ENCODE measurements at regions not wholly inside any gene's neighbourhood (a gene's known extent, or its start where the extent isn't known, plus 50 kb on each side); places are given as distances from the start of the nearest gene placed in this dataset.

GRCh38 chr3:67176396-67176795 is 178.3 kb downstream of the KBTBD8 start:
- TF ChIP-seq CTCF (IDR thresholded peaks at IDR 0.05; ENCODE audit: control insufficient read depth, extremely low read depth, insufficient read depth), result no peak
- H3K4me3 ChIP-seq (ENCODE audit: low read depth, low read length), result no peak overlapping the region
- DNase-seq (ENCODE audit: low read depth), result peak; percentile 30

- no peak for TF ChIP-seq CTCF (IDR thresholded peaks at IDR 0.05; ENCODE audit: control insufficient read depth, extremely low read depth, insufficient read depth)
- no peak overlapping the region for H3K4me3 ChIP-seq (ENCODE audit: low read depth, low read length)
- DNase-seq (ENCODE audit: low read depth), result no peak
Observed at GRCh38 chr3:67192466-67192865, 194.4 kb downstream of the KBTBD8 start.

- DNase-seq (ENCODE audit: low read depth), result no peak
- no peak for TF ChIP-seq CTCF (IDR thresholded peaks at IDR 0.05; ENCODE audit: control insufficient read depth, extremely low read depth, insufficient read depth)
- no peak overlapping the region for H3K4me3 ChIP-seq (ENCODE audit: low read depth, low read length)
Observed at GRCh38 chr3:67196677-67197076, 198.6 kb downstream of the KBTBD8 start.

GRCh38 chr3:67198374-67198773 is 200.3 kb downstream of the KBTBD8 start:
- TF ChIP-seq CTCF (IDR thresholded peaks at IDR 0.05; ENCODE audit: control insufficient read depth, extremely low read depth, insufficient read depth), result no peak
- no peak for DNase-seq (ENCODE audit: low read depth)
- no peak overlapping the region for H3K4me3 ChIP-seq (ENCODE audit: low read depth, low read length)

GRCh38 chr3:67200618-67201017 is 202.5 kb downstream of the KBTBD8 start:
- H3K4me3 ChIP-seq (ENCODE audit: low read depth, low read length), result no peak overlapping the region
- no peak for DNase-seq (ENCODE audit: low read depth)
- TF ChIP-seq CTCF (IDR thresholded peaks at IDR 0.05; ENCODE audit: control insufficient read depth, extremely low read depth, insufficient read depth), result no peak

- TF ChIP-seq CTCF (IDR thresholded peaks at IDR 0.05; ENCODE audit: control insufficient read depth, extremely low read depth, insufficient read depth), result no peak
- H3K4me3 ChIP-seq (ENCODE audit: low read depth, low read length), result no peak overlapping the region
- no peak for DNase-seq (ENCODE audit: low read depth)
Observed at GRCh38 chr3:67201026-67201425, 202.9 kb downstream of the KBTBD8 start.

- H3K4me3 ChIP-seq (ENCODE audit: low read depth, low read length), result no peak overlapping the region
- no peak for TF ChIP-seq CTCF (IDR thresholded peaks at IDR 0.05; ENCODE audit: control insufficient read depth, extremely low read depth, insufficient read depth)
- peak; percentile 87 for DNase-seq (ENCODE audit: low read depth)
Observed at GRCh38 chr3:67202053-67202452, 203.9 kb downstream of the KBTBD8 start.
